ENCODE measurements at regions not wholly inside any gene's neighbourhood (a gene's known extent, or its start where the extent isn't known, plus 50 kb on each side); places are given as distances from the start of the nearest gene placed in this dataset.
A peak's percentile ranks its signal among the peaks of the same experiment; 100 is the strongest.

DNA sequence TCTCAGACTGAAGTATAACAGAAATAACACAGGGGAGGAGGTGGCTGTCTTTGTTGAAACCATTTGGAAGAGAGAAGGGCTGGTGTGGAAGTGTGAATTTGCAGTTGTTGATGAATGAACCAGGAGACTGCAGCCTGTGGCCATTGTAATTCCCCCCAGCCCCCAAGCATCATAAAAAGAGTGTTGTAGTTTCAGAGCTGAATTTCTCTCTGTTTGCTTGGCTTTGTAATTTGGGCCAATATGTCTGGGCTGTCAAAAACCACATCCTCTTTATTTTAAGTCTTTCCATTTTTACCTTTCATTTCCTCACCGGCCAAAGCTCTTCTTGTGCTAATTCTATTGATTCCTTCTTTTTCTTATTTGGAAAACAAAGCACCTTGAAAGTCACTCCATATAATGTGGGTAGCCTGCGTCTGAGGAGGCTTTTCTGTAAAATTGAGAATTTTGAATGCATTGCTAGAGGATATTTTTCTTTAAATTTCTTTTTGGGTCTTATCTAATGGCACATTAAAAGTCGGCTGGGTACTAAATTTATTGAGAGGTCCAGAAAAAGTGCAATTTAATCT, 383.3 kb downstream of the OSTF1 start:
- H3K4me2 ChIP-seq (ENCODE audit: low read length), result no peak overlapping the region
- DNase-seq, result no peak
- H3K79me1 ChIP-seq (ENCODE audit: low read length), result no peaks in the 10 kb centered on the region
- no peak overlapping the region for H4K12ac ChIP-seq (ENCODE audit: low read depth, low read length)
- H2BK5ac ChIP-seq (ENCODE audit: low read depth, low read length, poor library complexity), result no peak overlapping the region
- no peak overlapping the region for H2AFZ ChIP-seq (ENCODE audit: insufficient read depth, low read length, poor library complexity)
- no peak overlapping the region for H3K14ac ChIP-seq (ENCODE audit: low read length)
- H3K4ac ChIP-seq (ENCODE audit: low read depth, low read length), result no peak overlapping the region
- H3K9me3 ChIP-seq (ENCODE audit: insufficient read depth, low read depth, low read length), result no peaks in the 10 kb centered on the region
- H3K23ac ChIP-seq (ENCODE audit: low read length), result no peak overlapping the region
- H4K91ac ChIP-seq (ENCODE audit: low read depth, low read length), result no peak overlapping the region
- H2AK5ac ChIP-seq (ENCODE audit: low read length), result no peak overlapping the region
- H3K4me3 ChIP-seq (ENCODE audit: low read depth, low read length), result no peak overlapping the region
- H3K18ac ChIP-seq (ENCODE audit: low read length), result no peak overlapping the region
- H3K27me3 ChIP-seq (ENCODE audit: insufficient read depth, low read length), result no peaks in the 10 kb centered on the region
- no peak overlapping the region for H3K9ac ChIP-seq (ENCODE audit: low read length)
- H2BK120ac ChIP-seq (ENCODE audit: insufficient read depth, low read length, poor library complexity), result no peak overlapping the region
- WGBS (ENCODE audit: extremely low coverage, insufficient coverage, insufficient read length), result no CpG with 5 or more reads among the region's 3 CpGs
- H3K27ac ChIP-seq (ENCODE audit: low read depth, low read length), result no peak overlapping the region
- H4K8ac ChIP-seq (ENCODE audit: low read depth, low read length), result no peak overlapping the region
- H3K4me1 ChIP-seq (ENCODE audit: control insufficient read depth in 1 of 2, insufficient read depth in 2 of 2, low read length in 2 of 2), result no peaks in the 10 kb centered on the region
- no peaks in the 10 kb centered on the region for H3K79me2 ChIP-seq (ENCODE audit: control insufficient read depth, insufficient read depth, low read length, poor library complexity)
- H3K36me3 ChIP-seq (ENCODE audit: control insufficient read depth in 1 of 2, insufficient read depth in 2 of 2, low read length in 2 of 2), result no peaks in the 10 kb centered on the region
- no peak overlapping the region for H2BK12ac ChIP-seq (ENCODE audit: low read length)

DNA sequence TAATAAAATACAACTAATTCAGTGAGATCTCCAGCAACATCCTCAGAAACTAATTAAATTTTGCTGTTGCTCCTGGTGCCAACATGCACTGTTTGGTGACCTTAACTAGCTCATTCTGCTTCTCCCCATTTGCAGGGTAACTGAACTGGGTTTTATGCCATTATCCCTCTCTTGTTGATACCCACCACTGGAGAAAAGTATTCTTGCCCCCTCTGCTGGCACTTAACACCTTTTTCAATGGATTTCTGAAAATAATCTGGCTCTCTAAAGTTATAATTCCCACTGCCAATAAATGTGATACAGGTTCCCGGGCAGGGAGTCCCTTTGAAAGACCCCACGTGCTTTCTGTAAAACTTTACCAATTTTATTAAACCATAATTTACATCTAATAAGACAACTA, 394.3 kb downstream of the OSTF1 start:
- no peak overlapping the region for H4K91ac ChIP-seq (ENCODE audit: low read depth, low read length)
- no peak overlapping the region for H4K12ac ChIP-seq (ENCODE audit: low read depth, low read length)
- no peak overlapping the region for H3K4ac ChIP-seq (ENCODE audit: low read depth, low read length)
- H3K36me3 ChIP-seq (ENCODE audit: control insufficient read depth in 1 of 2, insufficient read depth in 2 of 2, low read length in 2 of 2), result no peaks in the 10 kb centered on the region
- no peaks in the 10 kb centered on the region for H3K9me3 ChIP-seq (ENCODE audit: insufficient read depth, low read depth, low read length)
- H3K9ac ChIP-seq (ENCODE audit: low read length), result no peak overlapping the region
- H4K8ac ChIP-seq (ENCODE audit: low read depth, low read length), result no peak overlapping the region
- WGBS (ENCODE audit: extremely low coverage, insufficient coverage, insufficient read length), result no CpG with 5 or more reads among the region's 2 CpGs
- H3K14ac ChIP-seq (ENCODE audit: low read length), result no peak overlapping the region
- H2BK120ac ChIP-seq (ENCODE audit: insufficient read depth, low read length, poor library complexity), result no peak overlapping the region
- no peak overlapping the region for H3K23ac ChIP-seq (ENCODE audit: low read length)
- no peak overlapping the region for H3K4me2 ChIP-seq (ENCODE audit: low read length)
- H3K27ac ChIP-seq (ENCODE audit: low read depth, low read length), result no peak overlapping the region
- no peak overlapping the region for H2BK12ac ChIP-seq (ENCODE audit: low read length)
- no peak overlapping the region for H2AK5ac ChIP-seq (ENCODE audit: low read length)
- no peaks in the 10 kb centered on the region for H3K4me1 ChIP-seq (ENCODE audit: control insufficient read depth in 1 of 2, insufficient read depth in 2 of 2, low read length in 2 of 2)
- no peaks in the 10 kb centered on the region for H3K79me1 ChIP-seq (ENCODE audit: low read length)
- H3K27me3 ChIP-seq (ENCODE audit: insufficient read depth, low read length), result no peaks in the 10 kb centered on the region
- peak in 1 of 2 donors; percentile 10 for DNase-seq
- H2BK5ac ChIP-seq (ENCODE audit: low read depth, low read length, poor library complexity), result no peak overlapping the region
- H3K79me2 ChIP-seq (ENCODE audit: control insufficient read depth, insufficient read depth, low read length, poor library complexity), result no peaks in the 10 kb centered on the region
- H2AFZ ChIP-seq (ENCODE audit: insufficient read depth, low read length, poor library complexity), result no peak overlapping the region
- H3K4me3 ChIP-seq (ENCODE audit: low read depth, low read length), result no peak overlapping the region
- H3K18ac ChIP-seq (ENCODE audit: low read length), result no peak overlapping the region

DNA sequence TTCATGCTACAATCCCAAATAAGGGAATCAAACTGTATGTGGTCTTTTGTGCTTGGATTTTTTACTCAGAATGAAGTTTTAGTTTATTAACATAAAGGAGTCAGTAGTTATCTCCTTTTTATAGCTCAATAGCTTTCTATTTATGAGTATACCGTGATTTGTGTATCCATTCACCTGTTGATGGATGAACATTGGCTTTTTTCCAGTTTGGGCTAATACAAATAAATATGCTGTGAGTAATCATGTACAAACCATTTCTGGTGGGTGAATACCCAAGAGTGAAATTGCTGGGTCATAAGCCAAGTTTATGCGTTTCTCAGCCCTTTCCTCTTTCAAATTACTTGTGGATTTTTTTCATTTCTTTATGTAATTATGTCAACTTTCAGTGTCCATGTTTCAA, 395.3 kb downstream of the OSTF1 start:
- no peaks in the 10 kb centered on the region for H3K4me1 ChIP-seq (ENCODE audit: control insufficient read depth in 1 of 2, insufficient read depth in 2 of 2, low read length in 2 of 2)
- H3K4ac ChIP-seq (ENCODE audit: low read depth, low read length), result no peak overlapping the region
- H2BK5ac ChIP-seq (ENCODE audit: low read depth, low read length, poor library complexity), result no peak overlapping the region
- H3K27me3 ChIP-seq (ENCODE audit: insufficient read depth, low read length), result no peaks in the 10 kb centered on the region
- no peak overlapping the region for H3K23ac ChIP-seq (ENCODE audit: low read length)
- no peak for DNase-seq
- no peak overlapping the region for H2BK12ac ChIP-seq (ENCODE audit: low read length)
- no peaks in the 10 kb centered on the region for H3K36me3 ChIP-seq (ENCODE audit: control insufficient read depth in 1 of 2, insufficient read depth in 2 of 2, low read length in 2 of 2)
- no peak overlapping the region for H4K91ac ChIP-seq (ENCODE audit: low read depth, low read length)
- no peak overlapping the region for H3K27ac ChIP-seq (ENCODE audit: low read depth, low read length)
- H3K79me2 ChIP-seq (ENCODE audit: control insufficient read depth, insufficient read depth, low read length, poor library complexity), result no peaks in the 10 kb centered on the region
- no peak overlapping the region for H3K4me3 ChIP-seq (ENCODE audit: low read depth, low read length)
- H3K4me2 ChIP-seq (ENCODE audit: low read length), result no peak overlapping the region
- H3K9ac ChIP-seq (ENCODE audit: low read length), result no peak overlapping the region
- H3K18ac ChIP-seq (ENCODE audit: low read length), result no peak overlapping the region
- no peak overlapping the region for H2AK5ac ChIP-seq (ENCODE audit: low read length)
- H2AFZ ChIP-seq (ENCODE audit: insufficient read depth, low read length, poor library complexity), result no peak overlapping the region
- H3K79me1 ChIP-seq (ENCODE audit: low read length), result no peaks in the 10 kb centered on the region
- no peak overlapping the region for H4K8ac ChIP-seq (ENCODE audit: low read depth, low read length)
- no peak overlapping the region for H3K14ac ChIP-seq (ENCODE audit: low read length)
- no peaks in the 10 kb centered on the region for H3K9me3 ChIP-seq (ENCODE audit: insufficient read depth, low read depth, low read length)
- H2BK120ac ChIP-seq (ENCODE audit: insufficient read depth, low read length, poor library complexity), result no peak overlapping the region
- no peak overlapping the region for H4K12ac ChIP-seq (ENCODE audit: low read depth, low read length)
- no CpG with 5 or more reads among the region's 2 CpGs for WGBS (ENCODE audit: extremely low coverage, insufficient coverage, insufficient read length)

DNA sequence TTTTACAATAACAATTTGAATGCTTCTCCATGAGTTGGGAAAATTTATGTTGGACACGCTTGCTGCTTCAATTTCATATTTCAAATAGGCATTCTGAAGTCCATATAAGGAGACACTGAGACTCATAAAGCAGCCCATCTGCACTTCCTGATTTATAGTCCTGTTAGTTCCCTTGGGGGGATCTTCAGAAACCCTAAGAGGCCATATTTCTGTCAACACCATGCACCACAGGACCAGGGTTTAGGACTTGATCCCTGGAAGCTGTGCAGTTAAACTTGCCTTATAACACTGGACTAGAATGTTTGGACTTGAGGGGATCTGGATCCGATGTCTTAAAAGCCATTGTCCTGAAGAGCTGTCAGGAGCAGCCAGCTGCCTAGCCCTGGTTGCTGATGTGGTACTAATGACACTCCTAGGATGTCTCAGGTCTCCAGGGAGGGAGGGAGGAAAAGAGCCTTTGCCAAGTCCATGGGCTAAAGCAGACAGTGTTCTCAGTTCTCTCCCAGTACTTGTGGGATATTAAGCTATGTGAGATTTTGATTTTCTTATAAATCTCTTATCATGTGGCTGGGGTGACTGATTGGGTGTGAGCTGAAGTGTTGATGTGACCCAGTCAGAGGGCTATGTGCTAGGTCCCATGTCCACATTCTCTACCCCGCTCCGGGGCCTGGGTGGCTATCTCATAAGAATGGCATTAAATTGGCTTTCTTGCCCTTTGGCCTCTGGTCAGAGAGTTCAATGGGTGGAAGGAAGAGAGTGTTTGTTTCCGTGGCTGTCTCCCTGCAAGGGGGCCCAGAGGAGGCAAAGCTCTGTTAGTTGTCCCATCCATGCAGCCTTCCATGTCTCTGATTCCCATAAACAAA, 399.8 kb downstream of the OSTF1 start:
- no peak for DNase-seq
- Histone ChIP-seq H3K79me1 (ENCODE audit: low read length) (no peaks in the 10 kb centered on the region), H3K18ac (ENCODE audit: low read length) (no peak overlapping the region), H2AK5ac (ENCODE audit: low read length) (no peak overlapping the region), H3K4me2 (ENCODE audit: low read length) (no peak overlapping the region), H3K4me1 (ENCODE audit: control insufficient read depth in 1 of 2, insufficient read depth in 2 of 2, low read length in 2 of 2) (peaks cover 0 to 3% of the 10 kb centered on the region in 2 experiments), H2BK5ac (ENCODE audit: low read depth, low read length, poor library complexity) (no peak overlapping the region), H3K9me3 (ENCODE audit: insufficient read depth, low read depth, low read length) (no peaks in the 10 kb centered on the region), H3K27me3 (ENCODE audit: insufficient read depth, low read length) (no peaks in the 10 kb centered on the region), H4K8ac (ENCODE audit: low read depth, low read length) (no peak overlapping the region), H3K27ac (ENCODE audit: low read depth, low read length) (no peak overlapping the region), H2BK12ac (ENCODE audit: low read length) (no peak overlapping the region), H3K4ac (ENCODE audit: low read depth, low read length) (no peak overlapping the region), H4K12ac (ENCODE audit: low read depth, low read length) (no peak overlapping the region), H3K4me3 (ENCODE audit: low read depth, low read length) (no peak overlapping the region), H3K9ac (ENCODE audit: low read length) (no peak overlapping the region), H2AFZ (ENCODE audit: insufficient read depth, low read length, poor library complexity) (no peak overlapping the region), H2BK120ac (ENCODE audit: insufficient read depth, low read length, poor library complexity) (no peak overlapping the region), H3K36me3 (ENCODE audit: control insufficient read depth in 1 of 2, insufficient read depth in 2 of 2, low read length in 2 of 2) (no peaks in the 10 kb centered on the region), H3K79me2 (ENCODE audit: control insufficient read depth, insufficient read depth, low read length, poor library complexity) (no peaks in the 10 kb centered on the region), H4K91ac (ENCODE audit: low read depth, low read length) (no peak overlapping the region), H3K14ac (ENCODE audit: low read length) (no peak overlapping the region), H3K23ac (ENCODE audit: low read length) (no peak overlapping the region)
- WGBS (ENCODE audit: extremely low coverage, insufficient coverage, insufficient read length), result no CpG with 5 or more reads among the region's 5 CpGs

All from trophoblast cell (in vitro differentiated cells and primary cell).